HG03520 (cell line): ENCODE measurements at regions not wholly inside any gene's neighbourhood (a gene's known extent, or its start where the extent isn't known, plus 50 kb on each side); places are given as distances from the start of the nearest gene placed in this dataset.
"Not testable (repeated sequence)": the region's sequence is repeated elsewhere in the genome, so short reads cannot be mapped to it uniquely, and the experiment has no call there.

Source experiments
- ATAC-seq: cut with Tn5 transposase; IDR thresholded peaks from one replicate; pipeline ENCODE4 v1.9.1; 2021; ENCODE audit warnings: mild to moderate bottlenecking, moderate library complexity; ENCODE audit not compliant: unreplicated experiment

DNA sequence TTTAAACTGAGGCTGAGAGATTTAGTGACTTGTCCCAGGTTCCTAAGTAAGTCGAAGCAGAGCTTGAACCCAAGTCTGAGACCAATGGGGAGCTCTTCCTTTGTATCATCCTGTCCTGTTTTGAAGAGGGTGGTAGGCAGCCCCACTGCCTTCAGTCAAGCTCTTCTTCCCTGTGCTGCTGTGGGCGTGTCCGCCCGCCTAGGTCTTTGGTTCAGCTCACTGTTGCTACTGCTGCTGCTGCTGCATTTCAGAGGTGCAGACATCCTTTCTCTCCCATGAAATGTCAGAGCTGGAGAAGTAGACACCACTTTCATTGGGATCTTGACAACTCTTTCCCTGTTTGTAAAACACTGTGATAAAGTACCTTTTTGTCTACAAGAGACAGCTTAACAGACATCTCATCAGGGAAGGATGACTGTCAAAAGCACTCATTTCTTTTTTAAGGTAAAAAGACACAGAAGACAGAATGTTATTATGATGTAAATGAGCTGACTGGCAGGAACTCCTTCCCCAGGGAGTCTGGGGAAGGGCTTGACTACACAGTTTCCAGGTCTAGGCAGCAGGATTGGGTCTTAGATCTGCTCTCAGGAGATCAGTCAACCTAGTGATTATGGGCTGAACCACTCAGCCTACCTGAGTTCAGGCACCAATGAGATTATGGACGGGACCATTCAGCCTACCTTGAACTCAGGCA lies 91.7 kb upstream of the TRIB2 start:
- no peak for ATAC-seq

DNA sequence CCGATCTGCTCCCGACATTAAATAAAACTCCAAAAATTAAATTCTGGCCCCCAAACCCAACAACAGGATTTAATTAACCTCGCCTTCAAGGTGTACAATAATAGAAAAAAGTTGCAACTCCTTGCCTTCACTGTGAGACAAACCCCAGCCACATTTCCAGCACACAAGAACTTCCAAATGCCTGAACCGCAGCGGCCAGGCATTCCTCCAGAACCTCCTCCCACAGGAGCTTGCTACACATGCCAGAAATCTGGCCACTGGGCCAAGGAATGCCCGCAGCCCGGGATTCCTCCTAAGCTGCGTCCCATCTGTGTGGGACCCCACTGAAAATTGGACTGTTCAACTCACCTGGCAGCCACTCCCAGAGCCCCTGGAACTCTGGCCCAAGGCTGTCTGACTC lies 88.2 kb upstream of the TRIB2 start:
- not testable (repeated sequence) for ATAC-seq

DNA sequence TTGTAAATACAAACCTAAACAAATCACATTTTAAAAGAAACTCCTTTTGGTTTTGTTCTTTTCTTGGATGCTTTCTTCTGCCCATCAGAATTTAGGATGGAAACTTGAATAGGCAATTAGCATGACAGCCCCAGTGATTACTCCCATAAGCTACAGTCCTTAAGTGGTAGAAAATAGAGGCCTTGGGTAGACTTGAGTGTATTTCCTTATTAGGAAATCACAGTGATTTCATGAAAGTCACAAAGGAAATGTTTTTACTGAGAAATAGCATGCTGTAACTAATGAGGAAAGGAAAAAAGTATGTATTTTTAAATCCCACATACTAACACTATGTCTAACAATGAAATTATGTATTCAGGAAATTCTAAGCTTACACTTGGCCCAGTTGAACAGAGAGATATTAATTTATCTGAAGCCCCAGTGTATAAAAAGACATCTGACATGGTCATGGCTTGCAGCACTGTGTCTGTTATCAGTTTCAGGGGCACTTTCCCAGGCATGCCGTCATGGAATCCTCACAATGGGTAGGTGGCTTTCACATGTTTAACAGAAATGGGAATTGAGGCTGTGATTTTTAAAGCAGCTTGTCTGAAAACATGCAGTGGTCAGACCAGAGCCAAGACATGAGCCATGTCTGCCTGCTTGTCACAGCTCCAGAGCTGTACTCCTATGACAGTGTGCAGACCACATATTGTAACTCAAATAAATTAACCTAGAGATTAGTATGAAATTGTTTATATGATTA lies 79.7 kb upstream of the TRIB2 start:
- ATAC-seq = no peak

DNA sequence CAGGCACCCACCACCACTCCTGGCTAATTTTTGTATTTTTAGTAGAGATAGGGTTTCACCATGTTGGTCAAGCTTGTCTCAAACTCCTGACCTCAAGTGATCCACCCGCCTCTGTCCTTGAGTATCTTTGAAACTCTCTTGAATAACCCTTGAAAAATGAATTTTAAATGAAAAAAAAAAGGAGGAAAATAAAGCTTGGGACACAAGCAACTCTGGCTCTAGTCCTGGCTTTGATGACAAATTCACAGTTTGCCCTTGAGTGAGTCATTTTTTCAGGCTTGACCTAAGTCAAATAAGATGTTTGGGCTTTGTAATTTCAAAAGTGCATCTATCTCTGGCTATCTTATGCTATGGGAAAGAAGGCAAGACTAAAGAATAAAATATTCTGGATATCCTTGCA lies 79.0 kb upstream of the TRIB2 start:
- no peak for ATAC-seq

DNA sequence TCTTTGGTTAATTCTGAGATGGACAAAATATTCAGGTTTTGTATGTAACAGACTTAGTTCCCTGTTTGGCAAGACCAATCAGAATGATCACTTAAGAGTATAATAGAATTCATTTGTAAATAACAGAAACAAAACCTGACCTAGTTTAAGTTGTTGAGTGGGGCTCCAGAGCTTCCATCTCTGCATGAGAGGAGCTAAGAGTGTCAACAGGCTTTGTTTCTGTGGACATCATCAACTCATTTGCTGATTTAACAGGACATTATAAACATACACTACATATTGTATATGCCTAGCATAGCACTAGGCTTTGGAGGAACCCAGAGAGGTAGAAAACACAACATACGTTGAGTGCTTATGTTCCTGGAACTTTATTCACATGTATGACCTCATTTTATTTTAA lies 75.3 kb upstream of the TRIB2 start:
- ATAC-seq = no peak

DNA sequence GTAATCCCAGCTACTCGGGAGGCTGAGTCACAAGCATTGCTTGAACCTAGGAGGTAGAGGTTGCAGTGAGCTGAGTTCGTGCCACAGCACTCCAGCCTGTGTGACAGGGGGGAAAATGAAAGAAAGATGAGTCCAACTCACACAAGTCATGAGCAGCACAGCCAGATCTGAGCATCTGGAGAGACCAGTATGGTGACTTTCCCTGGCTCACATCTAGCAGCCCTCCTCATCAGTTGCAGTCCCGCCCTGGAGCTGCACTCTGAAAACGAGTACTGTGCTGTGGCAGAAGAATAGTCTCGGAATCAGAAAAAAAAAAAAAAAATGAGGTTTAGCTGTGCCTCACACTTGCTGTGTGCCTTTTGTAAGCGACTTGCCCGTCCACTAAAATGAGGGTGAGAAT lies 74.4 kb upstream of the TRIB2 start:
- ATAC-seq = no peak

DNA sequence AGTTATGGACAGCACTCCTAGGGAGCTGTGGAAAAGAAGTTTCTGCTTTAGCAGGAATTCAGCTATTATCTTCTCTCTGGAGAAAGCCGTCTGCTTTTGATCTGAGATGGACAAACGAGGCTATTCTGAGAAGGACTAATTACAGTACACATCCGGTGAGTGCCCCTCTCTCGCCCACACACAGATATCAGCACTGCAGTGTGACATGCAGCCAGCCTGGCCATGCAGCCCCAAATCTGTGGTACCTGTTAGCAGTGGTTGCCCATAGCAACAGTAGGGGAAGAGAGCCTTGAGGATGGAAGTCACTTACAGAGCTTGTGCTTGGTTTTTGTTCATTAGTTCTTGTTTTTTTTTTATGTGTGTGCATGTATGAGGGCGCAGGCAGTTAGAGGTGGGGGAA lies 73.9 kb upstream of the TRIB2 start:
- ATAC-seq = no peak

DNA sequence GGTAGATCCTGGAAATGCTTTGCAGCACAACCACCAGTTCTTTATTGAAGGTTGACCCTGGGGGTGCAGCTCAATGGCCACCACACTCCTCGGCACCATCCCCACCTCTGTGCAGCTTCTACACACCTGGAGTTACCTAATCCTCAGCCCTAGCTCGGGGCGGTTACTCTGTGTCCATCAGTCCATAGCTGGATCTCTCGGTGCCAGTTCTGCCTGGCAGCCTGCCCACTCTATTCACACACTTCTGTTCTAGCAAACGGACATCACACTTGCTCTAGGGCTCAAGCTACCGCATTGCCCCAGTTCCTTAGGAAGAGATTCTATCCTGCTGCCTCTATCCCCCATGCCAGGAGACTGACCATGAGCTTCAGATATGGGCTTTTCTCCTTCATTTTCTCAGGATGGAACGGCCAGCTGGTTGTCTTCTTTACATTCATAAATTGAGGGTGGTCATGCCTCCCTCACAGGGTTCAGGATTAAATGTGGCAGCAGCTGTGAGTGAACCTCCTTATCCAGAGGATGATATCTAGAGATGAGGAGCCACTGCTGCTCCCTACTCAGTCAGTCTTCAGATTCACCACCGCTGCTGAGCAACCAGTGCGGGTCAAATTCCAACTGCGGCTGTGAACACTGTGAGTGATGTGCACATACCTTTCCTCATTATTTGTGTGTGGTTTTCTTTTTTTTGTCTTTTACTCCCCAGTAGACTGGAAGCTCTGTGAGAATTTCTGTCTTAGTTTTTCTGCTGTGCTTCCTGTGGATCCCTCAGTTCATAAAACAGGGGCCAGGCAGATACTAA lies 66.9 kb upstream of the TRIB2 start:
- no peak for ATAC-seq

DNA sequence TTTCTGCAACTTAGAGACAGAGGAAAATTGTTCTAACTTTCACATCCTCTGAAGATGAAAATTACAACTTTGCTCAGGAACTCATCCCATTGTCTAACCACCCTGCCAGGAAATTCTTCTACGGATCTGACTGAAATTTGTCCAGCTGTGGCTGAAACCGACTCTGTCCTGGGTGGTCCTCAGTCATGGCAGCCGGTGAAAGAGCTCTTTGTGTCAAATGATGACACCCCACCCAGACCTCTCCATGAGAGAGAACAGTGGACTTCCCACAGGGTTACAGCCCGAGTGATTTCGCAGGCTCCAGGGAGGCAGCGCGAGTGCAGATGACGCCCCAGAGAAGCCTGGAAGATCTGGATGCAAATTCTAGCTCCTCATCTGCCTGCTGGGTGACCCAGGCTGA lies 65.1 kb upstream of the TRIB2 start:
- no peak for ATAC-seq

DNA sequence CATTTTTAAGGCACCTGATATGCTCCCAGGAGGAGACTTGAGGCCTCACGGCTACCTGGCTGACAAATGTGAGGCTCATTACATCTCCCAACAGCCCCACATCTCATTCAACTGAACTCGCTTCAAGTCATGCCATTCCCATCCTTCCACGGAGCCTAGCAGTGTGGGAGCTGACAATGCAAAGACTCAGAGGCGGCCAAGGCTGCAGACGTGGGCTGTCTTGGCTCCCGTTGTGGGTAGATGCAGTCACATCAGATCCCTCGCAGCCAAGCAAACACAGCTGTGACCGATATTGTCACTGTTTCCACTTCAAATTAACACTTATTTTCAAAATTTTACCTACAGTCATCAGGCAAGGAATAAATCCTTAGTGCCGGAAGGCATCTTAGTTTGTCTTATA lies 64.0 kb upstream of the TRIB2 start:
- no peak for ATAC-seq

DNA sequence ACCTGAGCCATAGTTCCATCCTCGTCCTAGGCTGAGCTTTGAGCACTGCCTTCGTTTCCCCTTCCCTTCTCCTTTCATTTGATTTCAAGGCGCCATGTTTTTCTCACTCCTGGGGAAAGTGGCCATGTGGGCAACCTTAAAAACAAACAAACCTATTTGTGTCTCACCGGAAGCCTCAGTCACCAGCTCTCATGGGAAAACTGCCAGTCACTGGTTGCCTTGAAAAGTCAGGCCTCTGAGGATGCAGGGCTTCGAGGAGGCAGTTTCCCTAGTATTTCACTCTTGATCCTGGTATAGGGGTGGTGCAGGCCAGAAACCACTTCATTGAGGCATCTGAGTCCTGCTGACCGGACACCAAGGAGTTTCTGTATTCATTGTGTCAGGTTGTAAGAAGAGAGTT lies 59.2 kb upstream of the TRIB2 start:
- no peak for ATAC-seq

DNA sequence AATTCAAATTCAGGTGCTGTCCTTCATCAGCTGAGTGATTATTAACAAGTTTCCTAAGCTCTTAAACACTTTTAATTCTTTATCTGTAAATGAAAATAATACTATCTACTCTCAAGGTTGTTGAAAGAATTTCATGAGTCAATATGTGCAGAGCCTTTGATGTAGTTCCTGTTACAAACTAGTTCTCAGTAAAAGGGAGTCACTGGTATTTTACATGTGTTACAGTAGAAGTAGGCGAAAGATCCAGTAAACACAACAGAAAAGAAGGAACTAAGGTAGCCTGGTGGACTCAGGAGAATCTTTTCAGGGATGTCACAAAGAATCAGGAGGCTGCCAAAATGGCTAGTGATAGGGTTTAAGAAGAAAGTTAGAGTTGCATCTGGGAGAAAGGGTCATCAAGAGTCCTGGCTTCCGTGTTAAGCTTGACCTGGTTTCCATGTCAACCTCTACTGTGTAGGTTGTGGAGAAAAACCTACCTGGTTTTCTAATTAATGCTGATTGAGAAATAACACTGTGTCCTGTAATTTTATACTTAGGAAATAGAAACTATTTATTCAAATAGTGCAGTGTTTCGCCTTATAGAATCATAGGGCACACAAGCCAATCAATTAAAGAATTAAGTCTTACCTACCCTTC lies 58.3 kb upstream of the TRIB2 start:
- no peak for ATAC-seq

DNA sequence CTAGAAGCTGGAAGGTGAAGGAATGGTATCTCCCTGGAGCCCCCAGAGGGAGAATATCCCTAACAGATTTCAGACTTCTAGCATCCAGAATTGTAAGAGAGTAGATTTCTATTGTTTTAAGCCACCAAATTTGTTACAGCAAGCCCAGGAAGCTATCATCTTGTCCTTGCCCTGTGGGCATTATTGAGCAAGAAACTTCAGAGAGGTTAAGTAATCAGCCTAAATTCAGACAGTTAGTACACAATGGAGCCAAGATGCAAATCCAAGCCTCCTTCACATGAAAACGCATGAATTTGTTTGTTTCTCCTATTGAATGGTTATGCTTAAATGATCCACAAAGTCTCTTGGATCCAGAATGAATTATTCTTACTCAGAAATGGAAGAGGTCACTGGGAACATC lies 55.2 kb upstream of the TRIB2 start:
- ATAC-seq = no peak

DNA sequence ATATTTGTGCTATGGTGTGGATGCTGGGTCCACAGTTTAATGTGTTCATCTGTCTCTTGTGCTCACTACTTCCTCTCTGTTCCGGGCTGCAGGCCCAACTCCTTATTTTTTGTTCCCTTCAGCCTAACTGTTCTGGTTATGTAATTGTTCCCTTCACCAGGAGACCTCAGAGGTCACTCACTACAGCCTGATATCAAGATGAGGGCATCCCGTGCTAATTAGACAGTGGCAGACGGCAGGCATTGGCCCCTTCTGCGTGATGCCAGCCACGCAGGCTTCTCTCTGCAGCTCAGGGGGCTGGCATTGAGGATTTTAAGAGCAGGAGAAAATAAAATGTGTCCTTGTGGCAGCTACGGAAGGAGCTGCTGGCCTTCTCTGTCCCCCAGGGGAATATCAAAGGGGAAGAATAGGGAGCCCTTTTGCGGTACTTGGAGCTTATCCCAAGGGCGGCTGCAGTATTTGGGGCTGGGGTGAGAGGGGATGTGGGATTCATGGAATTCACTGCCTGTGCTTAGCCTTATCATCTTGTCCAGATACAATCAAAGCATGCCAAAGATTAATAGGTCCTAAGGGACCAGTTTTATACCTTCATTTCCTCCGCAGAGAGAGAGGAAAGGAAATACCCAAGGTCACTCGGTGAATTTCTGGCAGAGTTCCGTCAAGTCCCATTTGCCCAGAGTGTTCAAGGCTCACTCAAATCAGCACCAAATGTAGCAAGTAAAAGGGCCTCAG lies 53.3 kb upstream of the TRIB2 start:
- no peak for ATAC-seq

DNA sequence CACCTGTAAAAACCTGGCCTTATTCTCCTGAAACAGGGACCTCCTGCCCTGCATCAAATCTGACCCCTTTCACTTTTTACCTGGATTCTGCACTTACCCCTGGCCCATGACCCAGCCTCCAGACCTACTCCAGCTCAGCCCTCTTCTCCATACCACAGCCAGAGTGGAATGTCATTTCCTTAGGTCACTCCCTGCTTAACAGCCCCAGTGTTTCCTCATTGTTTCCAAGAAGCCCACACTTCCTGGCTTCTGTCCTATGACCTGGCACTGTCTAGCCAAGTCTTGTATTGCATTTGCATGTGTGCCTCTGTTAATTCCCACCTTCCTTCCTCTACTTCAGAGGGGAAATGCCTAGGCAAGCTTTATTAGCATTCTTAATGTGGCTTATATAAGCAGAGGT lies 51.4 kb upstream of the TRIB2 start:
- no peak for ATAC-seq

DNA sequence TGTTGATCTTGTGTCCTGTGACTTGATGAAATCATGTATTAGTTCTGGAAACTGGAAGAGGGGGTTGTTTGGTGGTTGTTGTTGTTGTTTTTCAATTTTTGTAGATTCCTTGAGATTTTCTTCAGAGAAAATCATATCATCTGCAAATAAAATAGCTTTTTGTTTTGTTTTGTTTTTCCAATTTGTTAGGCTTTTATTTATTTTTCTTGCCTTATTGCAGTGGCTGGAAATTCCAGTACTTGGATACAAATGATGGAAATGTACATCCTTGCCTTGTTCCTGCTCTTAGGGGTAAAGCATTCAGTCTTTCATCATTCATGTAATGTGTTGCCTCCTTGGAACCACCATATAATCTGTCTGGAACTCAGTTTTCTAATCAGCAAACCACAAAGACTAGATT lies 50.3 kb upstream of the TRIB2 start:
- no peak for ATAC-seq
